ENCODE measurements at regions not wholly inside any gene's neighbourhood (a gene's known extent, or its start where the extent isn't known, plus 50 kb on each side); places are given as distances from the start of the nearest gene placed in this dataset.
"Not testable (repeated sequence)": the region's sequence is repeated elsewhere in the genome, so short reads cannot be mapped to it uniquely, and the experiment has no call there.

DNA sequence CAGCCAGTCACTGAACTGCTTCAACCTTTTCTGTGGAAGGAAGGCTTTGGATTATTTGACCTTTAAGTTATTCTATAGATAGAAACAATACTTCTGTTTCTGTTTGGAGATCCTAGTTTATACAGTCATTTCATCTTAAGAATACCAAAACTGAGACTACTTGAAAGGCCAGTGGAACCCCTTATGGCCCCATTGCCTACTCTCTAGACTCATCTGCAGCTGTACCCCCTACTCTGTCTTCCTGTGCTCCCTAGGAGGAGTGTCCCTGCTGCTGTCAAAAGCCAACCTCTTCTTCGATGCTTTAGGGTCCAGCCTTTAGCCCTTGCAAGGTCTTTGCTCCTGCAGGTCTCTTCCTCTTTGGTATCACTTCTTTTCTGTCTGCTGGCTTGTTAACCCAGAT is 169.6 kb downstream of the EDEM1 start:
- no peak for DNase-seq (ENCODE audit: low read depth in 3 of 3)

DNA sequence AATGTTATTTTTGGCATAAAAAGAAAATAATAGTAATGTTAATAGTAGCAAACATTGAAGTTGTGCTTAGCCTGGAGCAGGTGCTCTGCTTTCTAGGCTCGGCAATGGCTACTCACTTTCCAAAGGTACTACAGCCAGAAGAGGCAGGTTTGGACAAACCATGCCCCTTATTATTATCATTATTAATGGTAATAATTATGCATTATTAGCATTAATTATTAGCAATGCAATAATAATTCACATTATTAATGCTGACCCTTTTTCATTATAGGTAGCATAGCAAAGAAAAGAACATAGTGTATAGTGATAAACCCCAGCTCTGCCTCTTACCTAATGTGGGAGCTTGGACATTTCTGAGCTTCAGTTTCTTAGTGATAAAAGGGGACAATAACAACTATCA is 171.4 kb downstream of the EDEM1 start:
- no peak for DNase-seq (ENCODE audit: low read depth in 3 of 3)

DNA sequence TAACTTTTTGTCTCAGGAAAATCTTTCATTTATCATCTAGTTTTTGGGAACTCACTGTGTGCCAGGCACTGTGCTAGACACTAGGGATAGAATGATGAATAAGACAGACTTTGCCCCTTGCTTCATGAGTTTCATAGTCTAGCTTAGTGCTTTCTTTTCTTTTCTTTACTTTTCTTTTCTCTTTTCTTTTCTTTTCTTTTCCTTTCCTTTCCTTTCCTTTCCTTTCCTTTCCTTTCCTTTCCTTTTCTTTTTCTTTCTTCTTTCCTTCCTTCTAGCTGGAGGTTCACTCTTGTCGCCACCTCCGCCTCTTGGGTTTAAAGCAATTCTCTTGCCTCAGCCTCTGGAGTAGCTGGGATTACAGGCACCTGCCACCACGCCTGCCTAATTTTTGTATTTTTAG is 172.9 kb downstream of the EDEM1 start:
- DNase-seq (ENCODE audit: low read depth in 3 of 3), result no peak

DNA sequence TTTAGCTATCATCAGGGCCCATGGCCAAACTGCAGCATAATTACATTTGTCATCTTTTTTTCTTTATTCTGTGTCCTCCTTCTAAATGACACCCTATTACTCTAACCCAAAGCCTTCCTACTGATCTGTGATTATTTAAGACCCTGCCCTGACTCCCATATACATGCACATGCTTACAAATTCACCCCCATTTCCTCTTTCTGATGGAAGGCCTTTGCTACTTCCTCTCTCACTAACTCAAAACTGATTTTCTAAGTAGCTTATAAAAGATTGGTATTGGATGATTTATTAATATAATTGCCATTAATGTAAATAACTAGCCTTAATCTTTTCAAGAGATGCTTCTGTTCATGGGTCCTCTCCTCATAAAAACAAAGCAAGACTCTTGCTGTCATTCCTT is 179.2 kb downstream of the EDEM1 start:
- no peak for DNase-seq (ENCODE audit: low read depth in 3 of 3)

DNA sequence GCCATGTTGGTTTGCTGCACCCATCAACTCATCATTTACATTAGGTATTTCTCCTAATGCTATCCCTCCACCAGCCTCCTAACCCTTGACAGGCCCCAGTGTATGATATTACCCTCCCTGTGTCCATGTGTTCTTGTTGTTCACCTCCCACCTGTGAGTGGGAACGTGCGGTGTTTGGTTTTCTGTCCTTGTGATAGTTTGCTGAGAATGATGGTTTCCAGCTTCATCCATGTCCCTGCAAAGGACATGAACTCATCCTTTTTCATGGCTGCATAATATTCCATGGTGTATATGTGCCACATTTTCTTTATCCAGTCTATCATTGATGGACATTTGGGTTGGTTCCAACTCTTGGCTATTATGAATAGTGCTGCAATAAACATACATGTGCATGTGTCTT is 184.0 kb downstream of the EDEM1 start:
- not testable (repeated sequence) for DNase-seq (ENCODE audit: low read depth in 3 of 3)

DNA sequence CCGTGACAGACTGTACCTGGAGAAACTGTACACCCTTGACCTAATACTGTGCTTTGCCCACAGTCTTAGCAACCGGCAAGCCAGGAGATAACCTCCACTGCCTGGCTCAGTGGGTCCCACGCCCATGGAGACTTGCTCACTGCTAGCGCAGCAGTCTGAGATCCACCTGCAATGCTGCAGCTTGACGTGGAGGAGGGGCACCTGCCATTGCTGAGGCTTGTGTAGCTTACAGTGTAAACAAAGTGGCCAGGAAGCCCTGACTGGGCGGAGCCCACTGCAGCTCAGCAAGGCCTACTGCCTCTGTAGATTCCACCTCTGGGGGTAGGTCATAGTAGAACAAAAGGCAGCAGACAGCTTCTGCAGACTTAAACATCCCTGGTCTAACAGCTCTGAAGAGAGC is 189.3 kb downstream of the EDEM1 start:
- DNase-seq (ENCODE audit: low read depth in 3 of 3), result no peak

DNA sequence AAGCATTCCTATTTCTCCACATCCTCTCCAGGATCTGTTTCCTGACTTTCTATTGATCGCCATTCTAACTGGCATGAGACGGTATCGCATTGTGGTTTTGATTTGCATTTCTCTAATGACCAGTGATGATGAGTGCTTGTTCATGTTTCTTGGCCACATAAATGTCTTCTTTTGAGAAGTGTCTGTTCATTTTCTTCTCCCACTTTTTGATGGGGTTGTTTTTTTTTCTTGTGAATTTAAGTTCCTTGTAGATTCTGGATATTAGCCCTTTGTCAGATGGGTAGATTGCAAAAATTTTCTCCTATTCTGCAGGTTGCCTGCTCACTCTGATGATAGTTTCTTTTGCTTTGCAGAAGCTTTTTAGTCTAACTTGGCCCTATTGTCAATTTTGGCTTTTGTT is 191.8 kb downstream of the EDEM1 start:
- DNase-seq (ENCODE audit: low read depth in 3 of 3), result not testable (repeated sequence)

DNA sequence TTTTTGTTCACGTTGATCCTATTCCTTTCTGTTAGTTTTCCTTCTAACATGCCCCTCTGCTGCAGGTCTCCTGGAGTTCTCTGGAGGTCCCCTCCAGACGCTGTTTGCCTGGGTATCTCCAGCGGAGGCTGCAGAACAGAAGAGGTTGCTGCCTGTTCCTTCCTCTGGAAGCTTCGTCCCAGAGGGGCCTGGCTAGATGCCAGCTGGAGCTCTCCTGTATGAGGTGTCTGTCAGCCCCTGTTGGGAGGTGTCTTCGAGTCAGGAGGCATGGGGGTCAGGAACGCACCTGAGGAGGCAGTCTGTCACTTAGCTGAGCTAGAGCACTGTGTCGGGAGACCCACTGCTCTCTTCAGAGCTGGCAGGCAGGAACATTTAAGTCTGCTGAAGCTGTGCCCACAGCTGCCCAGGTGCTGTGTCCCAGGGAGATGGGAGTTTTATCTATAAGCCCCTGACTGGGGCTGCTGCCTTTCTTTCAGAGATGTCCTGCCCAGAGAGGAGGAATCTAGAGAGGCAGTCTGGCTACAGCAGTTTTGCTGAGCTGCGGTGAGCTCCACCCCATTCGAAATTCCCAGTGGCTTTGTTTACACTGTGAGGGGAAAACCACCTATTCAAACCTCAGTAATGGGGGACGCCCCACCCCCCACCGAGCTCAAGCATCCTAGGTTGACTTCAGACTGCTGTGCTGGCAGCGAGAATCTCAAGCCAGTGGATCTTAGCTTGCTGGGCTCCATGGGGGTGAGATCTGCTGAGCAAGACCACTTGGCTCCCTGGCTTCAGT is 196.2 kb downstream of the EDEM1 start:
- DNase-seq (ENCODE audit: low read depth in 3 of 3), result not testable (repeated sequence)

DNA sequence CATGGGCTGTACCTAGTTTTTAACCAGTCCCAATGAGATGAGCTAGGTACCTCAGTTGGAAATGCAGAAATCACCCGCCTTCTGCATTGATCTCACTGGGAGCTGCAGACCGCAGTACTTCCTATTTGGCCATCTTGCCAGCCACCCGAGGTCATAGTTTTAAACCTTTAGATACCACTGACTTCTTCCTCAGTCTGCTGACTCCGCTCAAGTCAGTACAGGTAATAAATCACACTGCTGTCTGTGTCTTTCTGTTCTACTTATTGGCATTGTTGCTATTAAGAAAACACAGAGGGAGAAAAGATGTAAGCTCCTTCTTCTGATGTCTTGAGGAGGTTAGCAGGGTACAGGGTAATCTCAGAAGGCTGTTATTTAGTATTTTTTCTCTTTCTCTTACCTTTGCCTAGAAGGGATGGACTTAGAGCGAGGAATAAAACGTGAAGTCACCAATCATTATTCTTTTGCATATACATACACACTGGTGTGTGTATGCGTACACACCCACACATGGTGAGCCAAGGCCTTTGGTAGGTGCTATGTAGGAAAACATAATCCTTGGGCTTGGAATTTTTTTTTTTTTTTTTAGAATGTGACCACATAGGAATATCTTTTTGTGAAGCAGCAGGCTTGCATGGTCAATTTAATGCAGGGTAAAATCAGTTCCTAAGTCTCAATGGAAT is 197.2 kb downstream of the EDEM1 start:
- DNase-seq (ENCODE audit: low read depth in 3 of 3), result no peak

DNA sequence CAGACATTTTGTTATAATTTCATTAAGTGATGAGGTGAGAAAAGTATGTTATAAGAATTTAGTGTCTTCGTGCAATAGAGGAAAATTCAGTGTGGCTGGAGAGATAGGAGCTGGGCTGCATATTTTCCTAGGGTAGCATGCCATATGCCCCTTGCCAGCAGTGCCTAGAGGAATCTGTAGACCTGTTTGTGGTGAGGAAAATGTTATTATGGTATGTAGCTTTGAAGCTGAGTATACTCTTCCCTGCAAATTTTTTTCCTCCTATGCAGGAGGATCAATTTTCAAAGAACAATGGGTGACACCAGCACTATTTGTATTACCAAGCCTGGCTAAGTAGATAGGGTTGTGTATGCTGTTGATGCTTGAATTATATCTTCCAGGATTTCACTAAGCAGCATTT is 200.6 kb downstream of the EDEM1 start:
- no peak for DNase-seq (ENCODE audit: low read depth in 3 of 3)

DNA sequence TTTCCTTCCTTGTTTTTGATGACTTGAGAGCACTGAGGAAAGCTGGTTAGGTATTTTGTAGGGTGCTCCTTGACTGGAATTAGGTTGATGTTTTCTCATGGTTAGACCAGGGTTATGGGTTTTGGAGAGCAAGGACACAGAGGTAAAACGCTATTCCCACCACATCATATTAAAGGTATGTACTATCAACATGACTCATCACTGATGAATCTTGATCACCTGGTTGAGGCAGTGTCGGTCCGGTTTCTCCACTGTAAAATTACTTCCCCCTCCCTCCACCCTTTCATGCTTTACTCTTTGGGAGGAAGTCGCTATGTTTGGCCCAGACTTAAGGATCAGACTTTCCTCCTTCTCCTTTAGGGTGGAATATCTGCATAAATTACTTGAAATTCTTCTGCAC is 201.6 kb downstream of the EDEM1 start:
- DNase-seq (ENCODE audit: low read depth in 3 of 3), result no peak

DNA sequence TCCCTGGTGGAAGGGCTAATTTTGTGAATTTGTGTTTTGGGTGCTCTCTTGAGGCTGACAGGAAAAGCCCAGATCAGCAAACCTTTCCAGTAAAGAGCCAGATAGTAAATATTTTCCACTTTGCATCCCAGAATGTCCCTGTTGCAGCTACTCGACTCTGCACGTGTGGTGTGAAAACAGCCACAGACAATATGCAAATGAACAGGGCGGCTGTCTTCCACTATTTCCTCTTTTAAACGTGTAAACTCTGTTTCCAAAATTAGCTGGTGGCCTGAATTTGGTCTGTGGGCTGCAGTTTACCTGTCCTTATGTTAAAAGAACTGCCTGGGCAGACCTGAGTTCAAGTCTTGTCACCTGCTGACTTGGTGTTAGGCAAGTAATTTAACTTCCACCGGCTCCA is 202.7 kb downstream of the EDEM1 start:
- no peak for DNase-seq (ENCODE audit: low read depth in 3 of 3)

DNA sequence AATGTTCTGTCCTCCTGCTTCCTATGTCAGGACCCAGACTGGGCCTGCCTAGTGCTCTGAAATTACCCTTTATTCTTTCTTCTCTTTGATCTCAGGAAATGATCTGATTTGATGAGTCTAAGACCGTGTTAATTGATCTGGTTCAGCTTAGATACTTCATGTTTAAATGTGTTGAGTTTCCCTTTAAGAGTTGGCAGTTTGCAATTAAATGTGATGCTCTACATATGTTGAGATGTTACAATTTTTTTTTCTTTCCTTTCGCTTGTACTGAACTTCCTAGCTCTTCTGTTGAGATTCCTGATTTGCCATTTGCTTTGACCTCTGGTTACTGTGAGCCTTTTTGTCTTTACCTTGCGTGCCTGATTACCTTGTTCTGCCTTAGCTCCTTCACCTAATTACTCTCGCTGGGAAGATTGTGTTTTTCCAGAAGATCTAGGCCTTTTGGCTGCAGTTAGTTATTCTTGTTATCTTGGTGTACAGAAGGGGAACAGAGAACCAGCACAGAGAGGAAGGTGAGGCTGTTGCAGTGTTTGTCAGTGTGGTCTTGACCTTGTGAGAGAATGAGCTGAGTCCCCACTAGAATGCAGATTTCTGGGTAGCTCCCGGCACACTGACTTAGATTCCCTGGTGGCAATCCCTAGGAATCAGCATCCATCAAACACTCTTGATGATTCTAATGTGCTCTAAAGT is 203.6 kb downstream of the EDEM1 start:
- no peak for DNase-seq (ENCODE audit: low read depth in 3 of 3)

DNA sequence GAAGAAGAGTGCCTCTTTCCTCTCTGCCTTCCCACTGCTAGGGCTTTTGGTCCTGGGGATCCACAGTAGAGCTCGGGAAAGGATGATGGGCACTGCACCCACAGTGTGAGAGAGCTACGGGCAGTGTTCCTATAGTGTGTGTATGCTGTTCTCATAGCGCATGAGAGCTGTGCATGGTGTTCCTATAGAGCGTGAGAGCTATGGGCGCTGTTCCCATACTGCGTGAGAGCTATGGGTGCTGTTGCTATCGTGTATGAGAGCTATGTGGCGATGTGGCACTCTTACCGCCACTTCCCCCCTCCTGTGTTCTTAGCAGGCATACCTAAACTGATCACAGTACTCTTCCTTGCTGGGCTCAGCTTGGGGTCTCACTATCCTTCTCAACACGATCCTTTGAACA is 213.5 kb downstream of the EDEM1 start:
- DNase-seq (ENCODE audit: low read depth in 3 of 3), result no peak

DNA sequence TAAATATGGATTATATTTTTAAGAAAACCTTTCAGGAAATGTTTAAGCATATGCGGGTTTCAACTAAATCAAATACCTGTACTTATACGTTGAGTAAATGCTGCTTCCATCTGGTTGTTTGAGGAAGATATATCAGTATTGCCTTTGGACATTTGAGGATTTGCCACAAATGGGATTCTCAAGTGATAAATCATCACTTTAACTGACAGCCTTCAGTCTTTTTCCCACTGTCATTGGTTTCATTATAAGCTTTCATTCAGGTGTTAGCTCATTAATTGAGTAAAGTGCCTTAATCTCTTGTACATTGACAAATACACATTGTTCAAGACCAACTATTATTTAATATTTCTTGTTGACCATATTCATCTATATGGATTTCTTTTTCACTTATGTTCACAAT is 217.2 kb downstream of the EDEM1 start:
- DNase-seq (ENCODE audit: low read depth in 3 of 3), result no peak

DNA sequence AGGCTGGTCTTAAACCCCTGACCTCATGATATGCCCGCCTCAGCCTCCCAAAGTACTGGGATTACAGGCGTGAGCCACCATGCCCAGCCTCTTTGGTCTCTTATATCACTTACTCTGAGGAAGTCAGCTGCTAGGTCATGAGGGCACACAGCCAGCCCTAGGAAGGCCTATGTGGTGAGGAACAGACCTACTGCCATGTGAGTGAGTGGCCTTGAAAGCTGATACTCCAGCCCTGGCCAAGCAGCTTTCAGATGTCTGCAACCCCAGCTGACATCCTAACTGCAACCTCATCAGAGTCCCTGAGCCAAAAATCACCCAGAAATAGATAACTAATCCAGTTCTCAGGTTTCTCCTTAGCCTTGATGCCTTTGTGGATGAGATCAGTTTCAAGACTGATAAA is 224.3 kb downstream of the EDEM1 start:
- no peak for DNase-seq (ENCODE audit: low read depth in 3 of 3)

DNA sequence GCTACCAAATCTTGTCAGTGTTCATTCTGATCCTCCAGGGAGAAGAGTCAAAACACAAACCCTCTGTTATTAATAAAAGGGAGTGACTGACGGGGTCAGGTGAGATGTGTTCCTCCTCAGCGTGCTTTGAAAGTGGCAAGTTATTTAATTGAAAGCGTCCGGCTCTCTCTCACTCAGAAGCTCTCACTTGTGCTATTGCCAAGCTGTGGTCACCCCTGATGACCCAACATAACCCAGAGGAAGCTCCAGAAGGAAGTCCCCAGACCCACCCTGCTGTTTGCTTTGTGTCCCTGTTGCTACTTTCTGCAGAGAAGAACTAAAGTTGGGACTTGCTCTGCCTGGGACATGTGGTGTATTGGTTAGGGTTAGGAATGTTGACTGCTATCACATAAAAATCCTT is 235.6 kb downstream of the EDEM1 start:
- no peak for DNase-seq (ENCODE audit: low read depth in 3 of 3)

DNA sequence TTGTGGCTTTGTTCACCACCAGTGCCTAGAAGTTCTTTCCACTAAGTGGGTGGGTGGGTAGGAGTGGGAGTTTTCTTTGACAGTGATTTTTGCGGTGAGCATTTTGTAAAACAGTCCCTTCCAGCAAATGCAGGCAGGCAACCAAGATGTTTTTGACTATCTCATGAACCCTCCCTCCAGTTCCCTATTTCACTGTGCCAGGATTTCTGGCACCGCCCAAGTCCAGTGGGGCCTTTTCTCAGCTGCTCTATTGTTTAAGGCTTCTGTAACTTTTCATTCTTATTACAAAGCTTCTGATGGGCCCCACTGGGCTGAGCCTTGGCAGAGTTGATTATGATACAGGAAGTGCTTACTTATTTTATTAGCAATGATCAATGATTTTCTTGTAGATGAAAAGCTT is 236.0 kb downstream of the EDEM1 start:
- no peak for DNase-seq (ENCODE audit: low read depth in 3 of 3)

DNA sequence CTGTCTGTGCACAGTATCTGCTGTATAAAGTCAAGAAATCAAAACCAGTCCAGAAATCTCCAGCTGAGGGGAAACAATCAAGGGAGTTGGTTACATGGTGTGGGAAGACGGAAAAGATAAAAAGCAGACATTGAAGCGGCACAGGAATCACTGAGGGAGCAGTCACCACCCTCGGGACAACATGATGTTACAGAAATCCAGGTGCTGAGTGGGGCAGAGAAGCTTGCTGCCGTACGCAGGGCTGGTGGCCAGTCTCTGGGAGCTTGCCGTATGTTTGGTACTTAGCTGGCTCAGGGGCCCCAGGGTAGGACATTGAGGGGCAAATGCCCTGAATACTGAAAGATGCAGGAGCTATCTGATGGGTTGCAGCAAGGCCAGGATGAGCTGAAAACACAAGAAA is 237.9 kb downstream of the EDEM1 start:
- no peak for DNase-seq (ENCODE audit: low read depth in 3 of 3)

DNA sequence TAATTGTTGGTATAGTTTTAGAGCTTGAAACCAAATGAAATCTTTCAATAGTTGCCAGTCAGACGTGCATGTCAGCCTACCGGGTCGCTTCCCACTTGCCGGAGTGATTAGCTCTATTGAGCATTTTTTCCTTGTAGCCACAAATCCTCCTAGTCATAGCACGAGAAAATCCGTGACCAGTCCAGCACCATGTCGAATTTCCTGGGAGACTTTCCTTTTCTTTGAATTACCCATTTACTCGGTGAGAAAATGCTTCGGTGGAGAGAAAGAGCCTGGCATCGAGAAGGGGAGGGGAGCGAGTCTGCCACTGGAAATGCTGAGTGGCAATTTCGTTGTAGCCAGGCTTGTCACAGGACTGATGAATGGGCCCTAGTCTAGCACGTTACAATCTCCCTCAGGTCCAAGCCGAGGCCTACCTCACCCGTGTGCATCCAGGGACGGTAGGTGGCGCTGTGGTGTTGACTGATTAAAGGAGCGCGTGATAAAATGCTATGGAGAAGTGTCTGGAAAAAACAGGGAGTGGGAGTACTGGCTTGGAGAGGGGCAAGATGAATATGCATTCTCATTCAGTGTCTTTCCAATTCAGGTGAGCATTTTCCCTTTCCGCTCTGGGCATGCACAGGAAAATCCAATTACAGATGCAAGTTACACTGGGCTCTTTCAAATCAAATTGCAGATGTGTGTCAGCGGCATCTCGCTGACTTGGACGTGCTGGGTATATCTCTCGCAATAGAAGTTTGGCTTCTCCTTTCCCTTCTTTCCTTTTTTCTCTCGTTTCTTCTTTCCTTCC is 238.8 kb downstream of the EDEM1 start:
- DNase-seq (ENCODE audit: low read depth in 3 of 3), result peak; percentile 39 to 69 (median 41)

DNA sequence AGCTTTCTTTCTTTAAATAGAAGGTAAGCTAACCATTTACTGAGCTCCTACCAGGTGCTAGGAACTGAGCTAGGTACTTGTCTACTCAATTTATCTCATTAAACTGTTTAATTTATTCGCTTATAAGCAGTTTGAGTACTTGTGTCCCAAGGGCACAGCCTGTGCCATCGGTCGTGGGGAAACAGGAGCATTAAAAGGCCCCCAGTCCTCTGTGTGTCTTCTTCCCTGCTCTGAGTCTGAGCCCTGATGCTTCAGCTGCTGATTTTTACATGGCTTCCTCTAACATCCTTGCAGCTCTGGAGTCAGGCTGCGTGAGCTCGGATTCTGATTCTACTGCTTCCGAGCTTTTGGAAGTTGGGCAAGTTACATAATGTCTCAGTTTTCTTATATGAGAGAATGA is 239.5 kb downstream of the EDEM1 start:
- DNase-seq (ENCODE audit: low read depth in 3 of 3), result no peak

DNA sequence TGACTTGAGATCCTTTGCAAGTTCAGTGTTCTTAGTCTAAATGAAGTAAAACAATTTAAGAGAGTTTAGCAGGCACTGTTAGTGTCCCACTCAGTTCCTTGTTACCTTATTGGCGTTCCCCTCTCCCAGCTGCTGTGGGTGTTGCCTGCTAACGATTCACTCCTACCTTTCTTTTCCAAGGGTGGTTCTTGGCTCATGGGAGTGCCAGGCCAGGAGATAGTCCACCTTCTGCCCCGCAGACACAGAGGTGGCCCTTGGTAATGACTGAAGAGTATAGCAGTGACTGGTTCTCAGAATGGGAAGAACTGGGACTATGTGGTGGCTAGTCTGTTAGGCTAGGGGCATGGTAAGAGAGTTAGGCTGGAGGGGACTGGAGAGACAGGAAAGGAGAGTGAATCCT is 240.4 kb downstream of the EDEM1 start:
- DNase-seq (ENCODE audit: low read depth in 3 of 3), result no peak

All from stimulated activated CD4-positive, alpha-beta T cell treated with anti-CD3 and anti-CD28 coated beads, TNF-alpha, amount 100 ng/mL, for 24 hours (primary cell).